ENCODE measurements at regions not wholly inside any gene's neighbourhood (a gene's known extent, or its start where the extent isn't known, plus 50 kb on each side); places are given as distances from the start of the nearest gene placed in this dataset.

GRCh38 chr4:130646886-130647285 lies 1550.9 kb downstream of the C4orf33 start:
- no peak overlapping the region for H3K27ac ChIP-seq
- TF ChIP-seq, protein P1, sequence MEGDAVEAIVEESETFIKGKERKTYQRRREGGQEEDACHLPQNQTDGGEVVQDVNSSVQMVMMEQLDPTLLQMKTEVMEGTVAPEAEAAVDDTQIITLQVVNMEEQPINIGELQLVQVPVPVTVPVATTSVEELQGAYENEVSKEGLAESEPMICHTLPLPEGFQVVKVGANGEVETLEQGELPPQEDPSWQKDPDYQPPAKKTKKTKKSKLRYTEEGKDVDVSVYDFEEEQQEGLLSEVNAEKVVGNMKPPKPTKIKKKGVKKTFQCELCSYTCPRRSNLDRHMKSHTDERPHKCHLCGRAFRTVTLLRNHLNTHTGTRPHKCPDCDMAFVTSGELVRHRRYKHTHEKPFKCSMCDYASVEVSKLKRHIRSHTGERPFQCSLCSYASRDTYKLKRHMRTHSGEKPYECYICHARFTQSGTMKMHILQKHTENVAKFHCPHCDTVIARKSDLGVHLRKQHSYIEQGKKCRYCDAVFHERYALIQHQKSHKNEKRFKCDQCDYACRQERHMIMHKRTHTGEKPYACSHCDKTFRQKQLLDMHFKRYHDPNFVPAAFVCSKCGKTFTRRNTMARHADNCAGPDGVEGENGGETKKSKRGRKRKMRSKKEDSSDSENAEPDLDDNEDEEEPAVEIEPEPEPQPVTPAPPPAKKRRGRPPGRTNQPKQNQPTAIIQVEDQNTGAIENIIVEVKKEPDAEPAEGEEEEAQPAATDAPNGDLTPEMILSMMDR (conservative IDR thresholded peaks at IDR 0.05): no peak

DNA sequence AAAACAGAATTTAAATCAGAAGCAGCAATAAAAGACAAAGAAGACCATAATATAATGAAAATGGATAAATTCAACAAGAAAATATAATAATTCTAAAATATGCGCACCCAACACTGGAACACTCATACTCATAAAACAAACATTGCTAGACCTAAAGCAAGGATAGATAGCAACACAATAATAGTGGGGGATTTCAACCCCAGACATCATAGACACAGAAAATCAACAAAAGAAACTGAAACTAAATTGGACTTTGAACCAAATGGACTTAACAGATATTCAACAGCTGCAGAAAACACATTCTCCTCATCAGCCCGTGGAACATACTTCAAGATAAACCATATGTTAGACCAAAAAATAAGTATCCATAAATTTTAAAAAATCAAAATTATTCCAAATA lies 1552.6 kb downstream of the C4orf33 start:
- TF ChIP-seq, protein P1 (conservative IDR thresholded peaks at IDR 0.05): no peak
- H3K27ac ChIP-seq: no peak overlapping the region

GRCh38 chr4:130653842-130654241 lies 1557.9 kb downstream of the C4orf33 start:
- H3K27ac ChIP-seq: no peak overlapping the region
- TF ChIP-seq, protein P1 (conservative IDR thresholded peaks at IDR 0.05): no peak

DNA sequence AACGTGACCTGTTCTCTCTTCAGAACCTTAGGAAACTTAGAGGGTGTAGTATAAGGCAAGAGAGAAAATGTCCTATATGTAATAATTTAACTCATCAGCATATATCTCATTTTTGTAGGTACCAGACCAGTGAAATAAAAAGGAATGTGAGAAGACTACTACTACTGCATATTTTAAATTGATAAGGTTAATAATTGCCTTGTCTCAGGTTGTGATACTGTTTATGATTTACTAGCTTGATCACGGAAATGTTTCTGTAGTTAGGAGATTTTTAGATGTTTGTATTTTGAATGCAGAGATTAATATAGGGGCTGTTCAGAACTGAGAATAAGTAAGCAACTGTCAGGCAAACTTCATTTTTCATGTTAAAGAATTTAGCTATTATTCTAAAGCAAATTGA lies 1563.4 kb downstream of the C4orf33 start:
- TF ChIP-seq, protein P1 (conservative IDR thresholded peaks at IDR 0.05): no peak
- H3K27ac ChIP-seq: no peak overlapping the region

DNA sequence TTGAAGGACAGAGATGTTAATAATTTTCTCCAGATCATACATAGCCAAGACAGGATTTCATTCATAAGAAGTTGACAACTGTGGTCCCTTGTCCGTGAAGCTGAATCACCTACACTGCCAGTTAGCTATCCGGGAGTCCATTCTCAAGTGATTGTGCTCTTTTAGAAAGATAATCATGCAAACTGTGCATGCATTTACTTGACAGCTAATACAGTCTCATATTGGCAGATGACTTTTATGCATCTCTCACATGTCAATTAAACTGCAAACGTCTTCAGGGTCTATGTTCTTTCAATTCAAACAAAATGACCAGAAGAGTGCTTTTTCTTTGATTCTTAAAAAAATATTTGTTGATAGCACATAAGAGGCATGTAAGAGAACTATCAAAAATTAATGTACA lies 1572.9 kb downstream of the C4orf33 start:
- TF ChIP-seq, protein P1 (conservative IDR thresholded peaks at IDR 0.05): no peak
- no peak overlapping the region for H3K27ac ChIP-seq

DNA sequence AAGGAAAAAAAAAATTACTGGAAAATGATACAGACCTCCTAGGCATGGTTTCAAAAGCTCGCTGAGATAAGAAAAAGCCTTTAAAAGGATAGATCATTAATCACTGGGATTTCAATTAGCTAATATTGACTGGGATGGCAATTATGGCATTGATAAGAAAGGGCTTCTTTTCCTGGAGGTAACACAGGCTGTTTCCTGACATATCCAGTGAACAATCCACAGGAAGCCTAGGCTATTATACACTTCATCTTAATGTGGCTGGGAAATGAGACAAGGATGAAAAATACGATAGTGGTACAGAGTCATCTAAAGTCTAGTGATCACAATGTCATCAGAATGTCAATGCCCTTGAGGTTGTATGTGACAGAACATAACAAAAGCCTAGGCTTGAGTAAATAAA lies 1579.3 kb downstream of the C4orf33 start:
- TF ChIP-seq, protein P1 (conservative IDR thresholded peaks at IDR 0.05): no peak
- H3K27ac ChIP-seq: no peak overlapping the region

DNA sequence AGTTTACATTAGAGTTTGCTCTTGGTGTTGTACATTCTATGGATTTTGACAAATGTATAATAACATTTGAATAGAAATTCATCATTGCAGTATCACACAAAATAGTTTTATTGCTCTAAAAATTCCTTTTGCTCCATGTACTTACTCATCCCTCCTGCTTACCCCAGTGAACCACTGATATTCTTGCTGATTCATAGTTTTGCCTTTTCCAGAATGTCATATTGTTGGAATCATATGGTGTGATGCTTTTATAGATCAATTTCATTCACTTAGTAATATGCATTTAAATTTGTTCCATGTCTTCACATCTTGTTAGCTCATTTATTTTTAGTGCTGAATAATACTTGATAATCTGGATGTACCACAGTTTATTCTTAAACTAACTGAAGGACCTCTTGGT lies 1593.2 kb downstream of the C4orf33 start:
- no peak overlapping the region for H3K27ac ChIP-seq
- TF ChIP-seq, protein P1 (conservative IDR thresholded peaks at IDR 0.05): no peak

GRCh38 chr4:130698251-130698650 lies 1602.3 kb downstream of the C4orf33 start:
- TF ChIP-seq, protein P1 (conservative IDR thresholded peaks at IDR 0.05): no peak
- no peak overlapping the region for H3K27ac ChIP-seq

Data from VCaP (cell line).